ENCODE measurements at regions not wholly inside any gene's neighbourhood (a gene's known extent, or its start where the extent isn't known, plus 50 kb on each side); places are given as distances from the start of the nearest gene placed in this dataset.
A peak's percentile ranks its signal among the peaks of the same experiment; 100 is the strongest.

DNA sequence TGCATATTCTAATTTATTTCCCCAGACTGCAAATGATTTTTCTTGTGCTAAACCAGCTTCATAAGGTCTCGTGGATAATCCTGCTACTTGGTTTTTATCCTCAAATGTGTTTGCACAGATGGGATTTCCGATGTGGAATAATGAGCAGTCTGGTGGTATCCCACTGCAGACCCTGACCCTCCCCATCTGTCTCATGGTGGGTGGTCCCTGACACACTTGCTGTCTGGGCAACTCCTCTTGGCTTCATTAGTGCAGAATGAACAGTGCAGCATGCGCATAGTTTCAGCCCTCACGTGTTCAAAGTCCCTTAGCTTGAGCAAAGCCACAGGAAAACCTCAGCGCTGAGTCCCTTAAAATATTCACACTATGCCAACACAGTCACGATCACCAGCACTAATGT is 996.5 kb downstream of the AACS start:
- H3K4me3 Mint-ChIP-seq = no peak overlapping the region
- no peak for ATAC-seq
- Histone ChIP-seq H3K79me2 (replicated peaks; ENCODE audit: insufficient read depth) (no peaks in the 10 kb centered on the region), H3K9me2 (ENCODE audit: insufficient read depth) (no peaks in the 10 kb centered on the region), H3K4me1 (ENCODE audit: insufficient read depth) (no peaks in the 10 kb centered on the region), H3F3A (replicated peaks; ENCODE audit: low read depth) (no peaks in the 10 kb centered on the region), H4K20me1 (replicated peaks; ENCODE audit: insufficient read depth) (no peaks in the 10 kb centered on the region), H3K36me3 (ENCODE audit: insufficient read depth) (no peaks in the 10 kb centered on the region), H2AFZ (no peak overlapping the region), H3K4me3 (no peak overlapping the region), H3K27ac (ENCODE audit: low read depth) (no peak overlapping the region), H3K4me2 (no peak overlapping the region), H3K27me3 (ENCODE audit: insufficient read depth) (no peaks in the 10 kb centered on the region)
- no peak for DNase-seq (ENCODE audit: low spot score)
- H3K9me3 Mint-ChIP-seq = peaks cover 96% of the 10 kb centered on the region
- peaks cover 27% of the 10 kb centered on the region for H3K36me3 Mint-ChIP-seq (ENCODE audit: low read depth)
- no peaks in the 10 kb centered on the region for H3K4me1 Mint-ChIP-seq
- H3K27me3 Mint-ChIP-seq (ENCODE audit: insufficient read depth, low read depth, poor library complexity) = no peaks in the 10 kb centered on the region
- TF ChIP-seq EZH2phosphoT487 (IDR thresholded peaks at IDR 0.05; ENCODE audit: unreplicated experiment) (no peak), EZH2 (IDR thresholded peaks at IDR 0.05; ENCODE audit: low read depth, unreplicated experiment) (no peak), POLR2AphosphoS5 (IDR thresholded peaks at IDR 0.05; ENCODE audit: low read depth) (no peak), ZNF331 (CRISPR knock-in tag; IDR thresholded peaks at IDR 0.05; ENCODE audit: low read depth) (no peak), CREB1 (CRISPR knock-in tag; IDR thresholded peaks at IDR 0.05; ENCODE audit: low read depth) (no peak)
- H3K27ac Mint-ChIP-seq = no peak overlapping the region

DNA sequence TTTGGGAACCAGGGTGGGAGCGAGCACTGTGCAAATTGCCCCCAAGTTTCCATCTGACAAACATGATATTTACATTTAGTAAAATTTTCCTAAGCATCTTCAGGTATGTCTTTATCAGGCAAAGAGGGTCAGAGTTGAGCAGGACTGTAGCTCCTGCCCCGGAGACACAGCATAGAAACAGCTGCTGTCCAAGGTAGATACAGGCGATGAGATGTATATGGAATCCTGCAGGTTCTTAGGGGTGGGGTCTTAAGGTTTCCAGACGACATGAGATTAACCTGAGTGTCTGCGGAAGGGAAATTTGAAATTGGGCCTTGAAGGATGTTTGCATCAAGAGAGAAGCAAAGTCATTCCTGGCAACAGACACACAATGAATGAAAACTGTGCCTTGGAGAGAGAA is 998.8 kb downstream of the AACS start:
- Histone ChIP-seq H3K9me2 (ENCODE audit: insufficient read depth) (no peaks in the 10 kb centered on the region), H3K4me2 (no peak overlapping the region), H3K27me3 (ENCODE audit: insufficient read depth) (no peaks in the 10 kb centered on the region), H3K4me1 (ENCODE audit: insufficient read depth) (no peaks in the 10 kb centered on the region), H3K27ac (ENCODE audit: low read depth) (no peak overlapping the region), H3K79me2 (replicated peaks; ENCODE audit: insufficient read depth) (no peaks in the 10 kb centered on the region), H2AFZ (no peak overlapping the region), H4K20me1 (replicated peaks; ENCODE audit: insufficient read depth) (no peaks in the 10 kb centered on the region), H3K4me3 (no peak overlapping the region), H3K36me3 (ENCODE audit: insufficient read depth) (no peaks in the 10 kb centered on the region), H3F3A (replicated peaks; ENCODE audit: low read depth) (no peaks in the 10 kb centered on the region)
- no peak for TF ChIP-seq EZH2 (IDR thresholded peaks at IDR 0.05; ENCODE audit: low read depth, unreplicated experiment)
- TF ChIP-seq, protein P1, sequence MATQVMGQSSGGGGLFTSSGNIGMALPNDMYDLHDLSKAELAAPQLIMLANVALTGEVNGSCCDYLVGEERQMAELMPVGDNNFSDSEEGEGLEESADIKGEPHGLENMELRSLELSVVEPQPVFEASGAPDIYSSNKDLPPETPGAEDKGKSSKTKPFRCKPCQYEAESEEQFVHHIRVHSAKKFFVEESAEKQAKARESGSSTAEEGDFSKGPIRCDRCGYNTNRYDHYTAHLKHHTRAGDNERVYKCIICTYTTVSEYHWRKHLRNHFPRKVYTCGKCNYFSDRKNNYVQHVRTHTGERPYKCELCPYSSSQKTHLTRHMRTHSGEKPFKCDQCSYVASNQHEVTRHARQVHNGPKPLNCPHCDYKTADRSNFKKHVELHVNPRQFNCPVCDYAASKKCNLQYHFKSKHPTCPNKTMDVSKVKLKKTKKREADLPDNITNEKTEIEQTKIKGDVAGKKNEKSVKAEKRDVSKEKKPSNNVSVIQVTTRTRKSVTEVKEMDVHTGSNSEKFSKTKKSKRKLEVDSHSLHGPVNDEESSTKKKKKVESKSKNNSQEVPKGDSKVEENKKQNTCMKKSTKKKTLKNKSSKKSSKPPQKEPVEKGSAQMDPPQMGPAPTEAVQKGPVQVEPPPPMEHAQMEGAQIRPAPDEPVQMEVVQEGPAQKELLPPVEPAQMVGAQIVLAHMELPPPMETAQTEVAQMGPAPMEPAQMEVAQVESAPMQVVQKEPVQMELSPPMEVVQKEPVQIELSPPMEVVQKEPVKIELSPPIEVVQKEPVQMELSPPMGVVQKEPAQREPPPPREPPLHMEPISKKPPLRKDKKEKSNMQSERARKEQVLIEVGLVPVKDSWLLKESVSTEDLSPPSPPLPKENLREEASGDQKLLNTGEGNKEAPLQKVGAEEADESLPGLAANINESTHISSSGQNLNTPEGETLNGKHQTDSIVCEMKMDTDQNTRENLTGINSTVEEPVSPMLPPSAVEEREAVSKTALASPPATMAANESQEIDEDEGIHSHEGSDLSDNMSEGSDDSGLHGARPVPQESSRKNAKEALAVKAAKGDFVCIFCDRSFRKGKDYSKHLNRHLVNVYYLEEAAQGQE (IDR thresholded peaks at IDR 0.05; ENCODE audit: unreplicated experiment) = peak; percentile 56
- no peak for TF ChIP-seq CREB1 (CRISPR knock-in tag; IDR thresholded peaks at IDR 0.05; ENCODE audit: low read depth)
- Mint-ChIP-seq H3K27ac (no peak overlapping the region), H3K9me3 (peaks cover 98% of the 10 kb centered on the region), H3K27me3 (ENCODE audit: insufficient read depth, low read depth, poor library complexity) (no peaks in the 10 kb centered on the region), H3K36me3 (ENCODE audit: low read depth) (peaks cover 23% of the 10 kb centered on the region; the same call in 2 of the 3 replicates), H3K4me1 (no peaks in the 10 kb centered on the region), H3K4me3 (no peak overlapping the region)
- no peak for ATAC-seq
- peak; percentile 2 for DNase-seq (ENCODE audit: low spot score)
